ENCODE measurements at regions not wholly inside any gene's neighbourhood (a gene's known extent, or its start where the extent isn't known, plus 50 kb on each side); places are given as distances from the start of the nearest gene placed in this dataset.

DNA sequence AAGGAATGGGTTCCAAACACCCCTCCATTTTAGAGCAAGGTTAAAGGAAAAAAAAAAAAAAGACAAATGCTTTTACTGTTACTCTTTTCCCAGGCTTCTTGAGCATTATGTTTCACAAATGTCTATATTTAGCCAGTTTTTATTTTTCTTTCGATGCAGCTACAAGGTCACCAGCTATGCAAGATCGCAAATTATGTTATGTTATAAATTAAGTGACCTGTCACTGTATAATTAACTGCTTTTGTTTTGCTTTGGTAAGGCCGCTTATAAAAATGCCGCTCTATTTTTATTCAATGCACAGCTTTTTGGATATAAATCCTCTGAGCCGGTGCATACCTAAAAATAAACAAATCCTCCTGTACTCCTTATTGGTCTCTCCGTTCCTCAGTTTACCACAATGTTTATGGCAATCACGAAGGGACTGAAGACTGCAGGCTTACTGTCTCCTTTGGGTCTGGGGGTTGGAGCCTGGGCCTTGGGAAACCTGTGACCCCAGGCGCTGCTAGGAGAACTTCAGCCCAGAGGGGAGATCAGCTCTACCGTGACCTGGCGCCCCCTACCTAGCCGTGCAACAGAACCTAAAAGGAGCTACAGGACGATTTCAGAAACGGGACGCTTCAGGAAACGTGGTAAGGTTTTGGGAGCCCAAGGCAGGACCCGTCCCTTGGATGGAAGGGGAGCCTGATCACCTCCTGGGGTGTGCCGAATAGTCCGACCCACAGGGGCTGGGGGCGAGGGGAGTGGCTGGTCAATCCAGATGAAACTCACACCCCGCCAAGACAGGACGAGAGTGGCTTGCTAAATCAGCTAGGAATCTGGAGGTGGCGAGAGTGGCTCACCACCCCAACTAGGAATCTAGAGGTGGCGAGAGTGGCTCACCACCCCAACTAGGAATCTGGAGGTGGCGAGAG, 101.2 kb upstream of the CD55 start:
- Histone ChIP-seq H3K9ac (ENCODE audit: low read length) (no peak overlapping the region), H3K79me2 (ENCODE audit: insufficient read depth, low read length) (no peaks in the 10 kb centered on the region), H3K36me3 (ENCODE audit: insufficient read depth, low read length) (no peaks in the 10 kb centered on the region), H3K27ac (ENCODE audit: low read depth, low read length) (no peak overlapping the region), H4K20me1 (ENCODE audit: insufficient read depth, low read length) (no peaks in the 10 kb centered on the region), H2AFZ (ENCODE audit: low read depth, low read length) (no peak overlapping the region), H3K4me2 (ENCODE audit: low read length) (no peak overlapping the region), H3K4me1 (ENCODE audit: insufficient read depth, low read length) (no peaks in the 10 kb centered on the region), H3K27me3 (ENCODE audit: insufficient read depth, low read length) (no peaks in the 10 kb centered on the region), H3K4me3 (ENCODE audit: insufficient read depth, low read depth, low read length) (no peak overlapping the region), H3K9me3 (ENCODE audit: insufficient read depth, low read depth, low read length) (no peaks in the 10 kb centered on the region)
- FAIRE-seq (no peak), DNase-seq (ENCODE audit: low read depth) (no peak)
- H3K27ac Mint-ChIP-seq (ENCODE audit: unreplicated experiment), result no peak overlapping the region
- H3K27me3 Mint-ChIP-seq (ENCODE audit: low read depth, unreplicated experiment), result no peaks in the 10 kb centered on the region
- peaks cover 20% of the 10 kb centered on the region for H3K4me1 Mint-ChIP-seq (ENCODE audit: low read depth, unreplicated experiment)
- no peak for TF ChIP-seq EZH2 (IDR thresholded peaks at IDR 0.05; ENCODE audit: insufficient read depth, low read length)
- TF ChIP-seq, protein P1, sequence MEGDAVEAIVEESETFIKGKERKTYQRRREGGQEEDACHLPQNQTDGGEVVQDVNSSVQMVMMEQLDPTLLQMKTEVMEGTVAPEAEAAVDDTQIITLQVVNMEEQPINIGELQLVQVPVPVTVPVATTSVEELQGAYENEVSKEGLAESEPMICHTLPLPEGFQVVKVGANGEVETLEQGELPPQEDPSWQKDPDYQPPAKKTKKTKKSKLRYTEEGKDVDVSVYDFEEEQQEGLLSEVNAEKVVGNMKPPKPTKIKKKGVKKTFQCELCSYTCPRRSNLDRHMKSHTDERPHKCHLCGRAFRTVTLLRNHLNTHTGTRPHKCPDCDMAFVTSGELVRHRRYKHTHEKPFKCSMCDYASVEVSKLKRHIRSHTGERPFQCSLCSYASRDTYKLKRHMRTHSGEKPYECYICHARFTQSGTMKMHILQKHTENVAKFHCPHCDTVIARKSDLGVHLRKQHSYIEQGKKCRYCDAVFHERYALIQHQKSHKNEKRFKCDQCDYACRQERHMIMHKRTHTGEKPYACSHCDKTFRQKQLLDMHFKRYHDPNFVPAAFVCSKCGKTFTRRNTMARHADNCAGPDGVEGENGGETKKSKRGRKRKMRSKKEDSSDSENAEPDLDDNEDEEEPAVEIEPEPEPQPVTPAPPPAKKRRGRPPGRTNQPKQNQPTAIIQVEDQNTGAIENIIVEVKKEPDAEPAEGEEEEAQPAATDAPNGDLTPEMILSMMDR (IDR thresholded peaks at IDR 0.05; ENCODE audit: insufficient read depth, low read depth, low read length), result no peak
- no peak overlapping the region for H3K4me3 Mint-ChIP-seq (ENCODE audit: unreplicated experiment)
- no peaks in the 10 kb centered on the region for H3K36me3 Mint-ChIP-seq (ENCODE audit: low read depth, unreplicated experiment)
- peaks cover 2% of the 10 kb centered on the region for H3K9me3 Mint-ChIP-seq (ENCODE audit: unreplicated experiment)

DNA sequence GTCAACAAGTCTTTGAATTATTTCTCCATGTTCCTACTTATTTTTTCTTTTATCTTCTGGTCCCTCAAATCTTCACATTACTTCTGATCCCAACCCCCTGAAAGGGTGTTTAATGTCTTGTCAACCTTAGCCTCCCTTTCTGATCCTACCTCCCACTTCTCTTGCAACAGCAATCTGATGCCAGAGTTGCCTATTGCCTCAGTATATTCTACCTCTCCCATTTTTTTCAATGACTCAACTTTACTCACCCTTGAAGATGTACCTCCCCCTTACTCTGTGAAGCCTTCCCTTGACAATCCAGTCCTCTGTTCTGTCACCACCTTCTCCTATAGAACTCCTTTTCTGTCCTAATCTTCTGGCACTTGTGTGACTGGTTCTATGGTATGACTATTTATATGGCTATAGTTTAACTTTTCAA, 99.5 kb upstream of the CD55 start:
- Mint-ChIP-seq H3K9me3 (ENCODE audit: unreplicated experiment) (peaks cover 2% of the 10 kb centered on the region), H3K4me3 (ENCODE audit: unreplicated experiment) (no peak overlapping the region), H3K4me1 (ENCODE audit: low read depth, unreplicated experiment) (peaks cover 20% of the 10 kb centered on the region), H3K36me3 (ENCODE audit: low read depth, unreplicated experiment) (no peaks in the 10 kb centered on the region), H3K27me3 (ENCODE audit: low read depth, unreplicated experiment) (no peaks in the 10 kb centered on the region), H3K27ac (ENCODE audit: unreplicated experiment) (peak overlapping the region; percentile 87)
- Histone ChIP-seq H3K9me3 (ENCODE audit: insufficient read depth, low read depth, low read length) (no peaks in the 10 kb centered on the region), H3K36me3 (ENCODE audit: insufficient read depth, low read length) (no peaks in the 10 kb centered on the region), H3K9ac (ENCODE audit: low read length) (no peak overlapping the region), H3K4me3 (ENCODE audit: insufficient read depth, low read depth, low read length) (no peak overlapping the region), H3K4me1 (ENCODE audit: insufficient read depth, low read length) (no peaks in the 10 kb centered on the region), H3K4me2 (ENCODE audit: low read length) (no peak overlapping the region), H3K79me2 (ENCODE audit: insufficient read depth, low read length) (no peaks in the 10 kb centered on the region), H4K20me1 (ENCODE audit: insufficient read depth, low read length) (no peaks in the 10 kb centered on the region), H2AFZ (ENCODE audit: low read depth, low read length) (no peak overlapping the region), H3K27me3 (ENCODE audit: insufficient read depth, low read length) (no peaks in the 10 kb centered on the region), H3K27ac (ENCODE audit: low read depth, low read length) (no peak overlapping the region)
- no peak for TF ChIP-seq EZH2 (IDR thresholded peaks at IDR 0.05; ENCODE audit: insufficient read depth, low read length)
- TF ChIP-seq, protein P1 (IDR thresholded peaks at IDR 0.05; ENCODE audit: insufficient read depth, low read depth, low read length), result no peak
- no peak for FAIRE-seq
- DNase-seq (ENCODE audit: low read depth), result no peak

DNA sequence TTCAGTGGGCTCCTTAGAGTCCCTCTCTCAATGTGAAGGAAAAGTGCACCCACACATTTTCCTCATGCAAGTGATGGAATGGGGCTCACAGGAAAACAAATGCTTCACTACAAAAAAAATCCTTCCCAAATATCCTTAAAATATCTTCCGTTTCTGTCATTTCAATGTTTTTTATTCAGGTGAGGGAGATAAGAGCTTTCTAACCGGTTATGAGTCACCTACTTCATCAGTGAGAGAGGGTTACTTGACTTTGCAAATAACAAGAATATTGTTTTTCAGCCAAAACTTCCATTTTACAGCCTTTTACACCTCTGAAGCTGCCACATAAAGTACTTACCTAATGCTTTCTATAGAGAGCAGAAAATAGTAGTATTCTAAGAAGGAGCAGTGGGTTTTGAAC, 98.3 kb upstream of the CD55 start:
- no peaks in the 10 kb centered on the region for H3K79me2 ChIP-seq (ENCODE audit: insufficient read depth, low read length)
- FAIRE-seq, result no peak
- no peak overlapping the region for H3K4me3 Mint-ChIP-seq (ENCODE audit: unreplicated experiment)
- no peak overlapping the region for H3K27ac ChIP-seq (ENCODE audit: low read depth, low read length)
- no peak for TF ChIP-seq EZH2 (IDR thresholded peaks at IDR 0.05; ENCODE audit: insufficient read depth, low read length)
- TF ChIP-seq, protein P1 (IDR thresholded peaks at IDR 0.05; ENCODE audit: insufficient read depth, low read depth, low read length), result no peak
- no peaks in the 10 kb centered on the region for H3K36me3 Mint-ChIP-seq (ENCODE audit: low read depth, unreplicated experiment)
- DNase-seq (ENCODE audit: low read depth), result no peak
- H4K20me1 ChIP-seq (ENCODE audit: insufficient read depth, low read length), result no peaks in the 10 kb centered on the region
- peaks cover 2% of the 10 kb centered on the region for H3K9me3 Mint-ChIP-seq (ENCODE audit: unreplicated experiment)
- H3K9me3 ChIP-seq (ENCODE audit: insufficient read depth, low read depth, low read length), result no peaks in the 10 kb centered on the region
- no peak overlapping the region for H2AFZ ChIP-seq (ENCODE audit: low read depth, low read length)
- no peaks in the 10 kb centered on the region for H3K4me1 ChIP-seq (ENCODE audit: insufficient read depth, low read length)
- no peak overlapping the region for H3K9ac ChIP-seq (ENCODE audit: low read length)
- H3K27me3 ChIP-seq (ENCODE audit: insufficient read depth, low read length), result no peaks in the 10 kb centered on the region
- no peak overlapping the region for H3K27ac Mint-ChIP-seq (ENCODE audit: unreplicated experiment)
- no peak overlapping the region for H3K4me3 ChIP-seq (ENCODE audit: insufficient read depth, low read depth, low read length)
- no peaks in the 10 kb centered on the region for H3K27me3 Mint-ChIP-seq (ENCODE audit: low read depth, unreplicated experiment)
- no peaks in the 10 kb centered on the region for H3K36me3 ChIP-seq (ENCODE audit: insufficient read depth, low read length)
- H3K4me1 Mint-ChIP-seq (ENCODE audit: low read depth, unreplicated experiment), result peaks cover 16% of the 10 kb centered on the region
- no peak overlapping the region for H3K4me2 ChIP-seq (ENCODE audit: low read length)

Data from astrocyte (in vitro differentiated cells and primary cell).